ENCODE measurements at regions not wholly inside any gene's neighbourhood (a gene's known extent, or its start where the extent isn't known, plus 50 kb on each side); places are given as distances from the start of the nearest gene placed in this dataset.

DNA sequence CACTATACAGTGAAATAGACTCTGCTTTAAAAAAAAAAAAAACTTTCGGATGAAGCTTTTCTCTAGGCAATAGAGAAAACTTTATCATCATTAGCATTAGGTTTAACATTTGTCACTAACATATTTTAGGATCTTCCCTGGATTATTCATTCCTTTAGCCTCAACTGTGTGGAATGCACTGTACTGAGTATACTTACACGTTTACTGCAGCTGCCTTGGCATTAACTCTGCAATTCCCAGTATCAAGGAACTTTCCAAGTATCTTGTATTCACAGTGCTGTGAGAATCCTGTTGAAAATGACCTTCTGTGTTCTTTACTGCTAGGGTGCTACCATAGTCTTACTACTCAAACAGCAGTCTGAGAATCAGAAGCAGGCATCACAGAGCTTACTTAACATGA lies 328.2 kb upstream of the COL3A1 start:
- 32 to 49% methylated on average over 2 of the region's 2 CpGs for WGBS, 2 donors
- intact Hi-C loops (cut with DNase I; ENCODE audit: low total_unique reads), result no loop called here
- H3K4me3 ChIP-seq (ENCODE audit: low read depth, poor library complexity, severe bottlenecking), result no peak overlapping the region
- DNase-seq (ENCODE audit: low spot score in 2 of 2), result no peak
- TF ChIP-seq, protein P1, sequence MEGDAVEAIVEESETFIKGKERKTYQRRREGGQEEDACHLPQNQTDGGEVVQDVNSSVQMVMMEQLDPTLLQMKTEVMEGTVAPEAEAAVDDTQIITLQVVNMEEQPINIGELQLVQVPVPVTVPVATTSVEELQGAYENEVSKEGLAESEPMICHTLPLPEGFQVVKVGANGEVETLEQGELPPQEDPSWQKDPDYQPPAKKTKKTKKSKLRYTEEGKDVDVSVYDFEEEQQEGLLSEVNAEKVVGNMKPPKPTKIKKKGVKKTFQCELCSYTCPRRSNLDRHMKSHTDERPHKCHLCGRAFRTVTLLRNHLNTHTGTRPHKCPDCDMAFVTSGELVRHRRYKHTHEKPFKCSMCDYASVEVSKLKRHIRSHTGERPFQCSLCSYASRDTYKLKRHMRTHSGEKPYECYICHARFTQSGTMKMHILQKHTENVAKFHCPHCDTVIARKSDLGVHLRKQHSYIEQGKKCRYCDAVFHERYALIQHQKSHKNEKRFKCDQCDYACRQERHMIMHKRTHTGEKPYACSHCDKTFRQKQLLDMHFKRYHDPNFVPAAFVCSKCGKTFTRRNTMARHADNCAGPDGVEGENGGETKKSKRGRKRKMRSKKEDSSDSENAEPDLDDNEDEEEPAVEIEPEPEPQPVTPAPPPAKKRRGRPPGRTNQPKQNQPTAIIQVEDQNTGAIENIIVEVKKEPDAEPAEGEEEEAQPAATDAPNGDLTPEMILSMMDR (IDR thresholded peaks at IDR 0.05), result no peak

DNA sequence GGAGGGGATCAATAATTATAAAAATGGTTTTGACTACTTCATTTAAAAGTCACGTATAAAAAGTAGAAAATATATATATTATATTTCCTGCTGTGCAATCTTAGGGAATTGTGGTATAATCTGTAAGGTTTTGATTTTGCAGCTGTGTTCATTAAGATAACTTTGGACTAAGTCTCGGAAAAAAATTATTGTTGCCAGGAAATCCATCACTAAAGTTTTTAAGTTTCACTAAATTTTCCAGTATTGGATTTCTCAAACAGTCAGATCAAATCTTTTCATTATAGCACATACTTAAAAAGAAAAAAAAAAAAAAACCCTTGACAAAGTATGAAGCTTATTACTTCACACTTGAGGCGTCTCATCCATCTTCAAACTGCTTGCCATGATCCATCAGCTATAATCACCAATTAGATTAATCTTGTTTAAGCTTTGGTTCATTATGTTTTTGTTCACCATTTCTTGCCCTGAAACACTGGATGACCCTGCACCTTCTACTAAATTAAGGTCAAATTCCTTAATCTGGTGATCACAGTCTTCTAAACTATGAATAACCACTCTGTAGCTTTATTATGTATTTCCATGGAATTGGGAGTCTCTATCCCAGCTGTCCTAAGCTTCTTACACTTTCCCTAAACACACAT lies 326.6 kb upstream of the COL3A1 start:
- intact Hi-C loops (cut with DNase I; ENCODE audit: low total_unique reads), result no loop called here
- no peak for DNase-seq (ENCODE audit: low spot score in 2 of 2)
- TF ChIP-seq, protein P1 (IDR thresholded peaks at IDR 0.05), result no peak
- no peak for TF ChIP-seq POLR2A (IDR thresholded peaks at IDR 0.05)
- H3K4me3 ChIP-seq (ENCODE audit: low read depth, poor library complexity, severe bottlenecking), result no peak overlapping the region
- 69 to 71% methylated on average over 3 of the region's 3 CpGs for WGBS, 2 donors

DNA sequence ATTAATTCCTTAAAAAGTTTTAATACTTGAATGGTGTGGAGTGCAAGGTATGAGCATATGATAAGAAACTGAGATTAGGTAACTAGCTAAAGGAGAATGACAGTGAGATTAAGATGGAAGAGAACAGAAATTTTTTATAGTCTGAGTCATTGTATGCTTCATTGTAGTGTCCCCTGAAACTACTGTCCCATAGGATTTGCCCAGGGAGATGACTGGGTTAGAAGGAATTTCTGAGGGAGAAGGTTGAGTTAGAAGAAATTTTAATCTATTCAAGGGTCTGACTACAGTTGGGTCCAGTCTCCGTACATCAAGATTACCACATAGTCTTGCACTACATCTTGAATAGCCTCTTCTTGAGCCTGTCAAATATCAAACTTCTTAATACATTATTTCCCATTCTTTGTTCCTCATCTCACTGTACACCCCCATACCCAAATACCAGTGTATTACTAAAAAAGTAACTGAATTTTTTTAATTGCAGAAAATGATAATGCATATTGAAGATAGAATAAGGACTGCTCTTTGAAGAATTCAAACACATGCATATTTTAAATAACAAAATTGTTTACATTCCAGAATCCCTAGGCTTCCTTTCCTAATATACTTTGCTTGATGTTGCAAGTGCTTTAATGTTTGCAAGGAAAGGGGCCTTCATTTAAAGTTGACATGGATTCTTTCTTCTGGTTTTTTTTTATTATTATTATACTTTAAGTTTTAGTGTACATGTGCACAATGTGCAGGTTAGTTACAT lies 314.3 kb upstream of the COL3A1 start:
- no peak overlapping the region for H3K4me3 ChIP-seq (ENCODE audit: low read depth, poor library complexity, severe bottlenecking)
- WGBS, 2 donors, result 88 to 94% methylated on average over 1 of the region's 1 CpG
- intact Hi-C loops (cut with DNase I; ENCODE audit: low total_unique reads), result no loop called here
- TF ChIP-seq, protein P1 (IDR thresholded peaks at IDR 0.05), result no peak
- TF ChIP-seq POLR2A (IDR thresholded peaks at IDR 0.05), result no peak
- DNase-seq (ENCODE audit: low spot score in 2 of 2), result no peak

DNA sequence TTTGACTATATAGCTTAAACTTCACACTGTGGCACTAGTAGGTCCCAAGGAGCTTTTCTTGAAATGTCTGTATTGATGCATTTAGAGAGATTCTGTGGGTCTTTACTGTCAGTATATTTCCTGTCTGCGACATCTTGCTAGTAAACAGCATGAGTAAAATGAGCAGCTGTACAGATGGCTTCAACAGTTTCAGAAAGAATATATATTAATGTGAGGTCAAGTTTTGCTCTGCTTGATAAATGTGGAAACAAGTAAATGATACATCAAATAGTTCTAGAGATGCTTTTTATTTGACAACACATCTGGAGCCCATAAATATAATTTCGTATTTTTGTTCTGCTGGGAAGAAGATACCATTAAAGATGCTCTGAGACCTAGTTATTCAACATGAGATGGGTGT lies 310.9 kb upstream of the COL3A1 start:
- no peak for DNase-seq (ENCODE audit: low spot score in 2 of 2)
- intact Hi-C loops (cut with DNase I; ENCODE audit: low total_unique reads), result no loop called here
- WGBS, 2 donors, result 60 to 66% methylated on average over 2 of the region's 2 CpGs
- TF ChIP-seq, protein P1 (IDR thresholded peaks at IDR 0.05), result no peak
- TF ChIP-seq POLR2A (IDR thresholded peaks at IDR 0.05), result no peak
- no peak overlapping the region for H3K4me3 ChIP-seq (ENCODE audit: low read depth, poor library complexity, severe bottlenecking)

DNA sequence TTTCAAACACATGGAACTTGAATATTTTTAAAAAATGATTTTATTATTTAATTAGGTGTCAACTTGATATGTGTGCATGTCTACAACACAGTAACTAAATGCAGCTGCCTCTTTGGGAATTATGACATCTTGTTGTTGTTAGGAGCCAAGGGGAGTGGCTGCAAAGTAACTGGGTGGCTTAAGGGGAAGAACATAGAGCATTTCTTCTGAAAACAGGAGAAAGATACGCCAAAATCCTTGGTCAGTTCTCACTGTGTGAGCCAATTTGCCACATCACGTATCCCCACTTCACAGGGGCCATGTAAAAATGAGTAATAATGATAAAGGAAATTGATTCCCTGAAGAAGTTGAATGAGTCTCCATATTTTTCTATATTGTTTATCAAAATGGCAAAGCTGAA lies 309.8 kb upstream of the COL3A1 start:
- intact Hi-C loops (cut with DNase I; ENCODE audit: low total_unique reads), result no loop called here
- WGBS, 2 donors, result 51 to 72% methylated on average over 2 of the region's 2 CpGs
- TF ChIP-seq POLR2A (IDR thresholded peaks at IDR 0.05), result no peak
- TF ChIP-seq, protein P1 (IDR thresholded peaks at IDR 0.05), result no peak
- no peak overlapping the region for H3K4me3 ChIP-seq (ENCODE audit: low read depth, poor library complexity, severe bottlenecking)
- DNase-seq (ENCODE audit: low spot score in 2 of 2), result peak in 1 of 2 donors; percentile 46
